Astrocyte of the cerebellum (primary cell): ENCODE measurements at regions not wholly inside any gene's neighbourhood (a gene's known extent, or its start where the extent isn't known, plus 50 kb on each side); places are given as distances from the start of the nearest gene placed in this dataset.

Experiments used
- DNase-seq: peaks from one replicate; pipeline ENCODE4 v3.0.0-alpha.2; 2011; ENCODE audit warnings: low read depth
- H3K4me3 ChIP-seq: 2 replicates; pipeline ENCODE4 v1.5.1; 2011; ENCODE audit warnings: mild to moderate bottlenecking, low read depth, low read length, moderate library complexity
- CTCF ChIP-seq: IDR thresholded peaks from 2 replicates; pipeline ENCODE4 v1.5.1; 2012; ENCODE audit warnings: low read length, low read depth, moderate library complexity, mild to moderate bottlenecking; ENCODE audit errors: missing control alignments
- in situ Hi-C: cut with HindIII; loops from 2 replicates; pipeline ENCODE4 v1.10.0; 2017; ENCODE audit warnings: low sequenced_read_pairs

- no peak overlapping the region for H3K4me3 ChIP-seq
- in situ Hi-C loops = no loop called here
- DNase-seq = no peak
- TF ChIP-seq CTCF = no peak
Measured at GRCh38 chr10:128563387-128563786, 437.2 kb upstream of the MKI67 start.

- no peak for TF ChIP-seq CTCF
- DNase-seq = no peak
- no peak overlapping the region for H3K4me3 ChIP-seq
- in situ Hi-C loops = no loop called here
Measured at GRCh38 chr10:128563904-128564303, 437.7 kb upstream of the MKI67 start.

GRCh38 chr10:128566361-128566968 lies 440.2 kb upstream of the MKI67 start:
- no peak for DNase-seq
- no peak for TF ChIP-seq CTCF
- in situ Hi-C loops = no loop called here
- H3K4me3 ChIP-seq = no peak overlapping the region

GRCh38 chr10:128567551-128567950 lies 441.3 kb upstream of the MKI67 start:
- DNase-seq = no peak
- H3K4me3 ChIP-seq = no peak overlapping the region
- no peak for TF ChIP-seq CTCF
- in situ Hi-C loops = no loop called here

- TF ChIP-seq CTCF = no peak
- no peak for DNase-seq
- in situ Hi-C loops = no loop called here
- H3K4me3 ChIP-seq = no peak overlapping the region
Measured at GRCh38 chr10:128568041-128568440, 441.8 kb upstream of the MKI67 start.

- no peak for DNase-seq
- in situ Hi-C loops = no loop called here
- no peak for TF ChIP-seq CTCF
- H3K4me3 ChIP-seq = no peak overlapping the region
Measured at GRCh38 chr10:128568491-128568890, 442.3 kb upstream of the MKI67 start.
